Renal pelvis (tissue), 1 donor: ENCODE measurements at regions not wholly inside any gene's neighbourhood (a gene's known extent, or its start where the extent isn't known, plus 50 kb on each side); places are given as distances from the start of the nearest gene placed in this dataset.
"Not testable (repeated sequence)": the region's sequence is repeated elsewhere in the genome, so short reads cannot be mapped to it uniquely, and the experiment has no call there.

Experiments
- DNase-seq: peaks from one replicate; pipeline ENCODE4 v3.0.0-alpha.2; 2013

DNA sequence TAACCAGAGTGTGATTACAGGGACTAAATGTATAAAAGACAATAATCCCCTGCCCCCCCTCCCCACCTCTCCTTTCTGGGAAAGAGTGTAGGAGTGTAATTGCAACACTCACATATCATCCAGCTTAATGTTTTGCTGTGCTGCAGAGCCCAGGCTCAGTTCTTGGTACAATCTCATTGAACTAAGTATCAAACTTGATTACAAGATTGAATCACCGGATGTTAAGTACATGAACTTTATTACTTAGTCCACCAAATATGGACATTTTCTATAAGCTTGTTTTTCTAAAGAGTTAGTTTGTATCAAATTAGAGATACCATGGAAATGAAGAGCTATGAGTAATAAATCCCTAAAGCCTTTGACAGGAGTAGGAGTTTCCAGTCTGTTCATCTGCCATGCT lies 559.1 kb downstream of the ZNF674 start:
- no peak for DNase-seq

GRCh38 chrX:45982958-45983727 lies 562.1 kb downstream of the ZNF674 start:
- DNase-seq, result not testable (repeated sequence)

DNA sequence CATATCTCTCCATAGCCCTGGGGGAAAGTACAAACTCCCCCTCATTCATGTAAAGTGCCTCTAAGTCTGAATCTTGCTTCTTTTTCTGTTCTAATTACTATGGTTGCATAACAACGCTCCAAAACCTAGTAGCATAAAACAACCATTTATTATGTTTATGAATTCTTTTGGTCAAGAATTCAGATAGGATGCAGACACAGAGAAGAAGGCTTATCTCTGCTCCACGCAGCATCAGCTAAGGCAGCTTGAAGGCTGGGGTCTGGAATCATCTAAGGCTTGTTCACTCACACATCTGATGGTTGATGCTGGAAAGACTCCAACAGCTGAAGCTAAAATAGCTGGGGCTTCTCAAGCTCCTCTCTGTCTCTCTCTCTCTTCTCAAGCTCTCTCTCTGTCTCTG lies 564.5 kb downstream of the ZNF674 start:
- DNase-seq, result no peak

- no peak for DNase-seq
Observed at GRCh38 chrX:45975633-45976032, 569.6 kb downstream of the ZNF674 start.

DNA sequence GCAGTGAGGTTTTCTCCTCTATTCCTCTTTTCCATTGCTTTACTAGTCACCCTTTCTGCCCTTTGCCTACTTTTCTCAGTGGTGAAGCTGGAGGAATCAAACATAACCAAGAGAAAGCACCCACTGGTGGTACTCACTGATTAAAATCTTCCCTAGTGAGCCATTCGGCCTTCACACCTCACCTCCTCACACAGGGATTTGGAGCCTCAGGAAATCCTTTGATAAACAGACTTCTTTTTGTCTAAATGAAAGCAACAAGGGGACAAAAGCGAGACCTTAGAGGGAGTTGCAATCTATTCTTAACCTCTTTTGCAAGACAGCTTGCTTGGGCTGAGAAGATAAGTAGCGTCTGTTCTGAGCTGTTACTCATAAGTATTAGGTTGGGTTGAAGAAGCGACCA lies 572.6 kb downstream of the ZNF674 start:
- DNase-seq, result no peak

GRCh38 chrX:45959567-45959966 lies 585.7 kb downstream of the ZNF674 start:
- no peak for DNase-seq

DNA sequence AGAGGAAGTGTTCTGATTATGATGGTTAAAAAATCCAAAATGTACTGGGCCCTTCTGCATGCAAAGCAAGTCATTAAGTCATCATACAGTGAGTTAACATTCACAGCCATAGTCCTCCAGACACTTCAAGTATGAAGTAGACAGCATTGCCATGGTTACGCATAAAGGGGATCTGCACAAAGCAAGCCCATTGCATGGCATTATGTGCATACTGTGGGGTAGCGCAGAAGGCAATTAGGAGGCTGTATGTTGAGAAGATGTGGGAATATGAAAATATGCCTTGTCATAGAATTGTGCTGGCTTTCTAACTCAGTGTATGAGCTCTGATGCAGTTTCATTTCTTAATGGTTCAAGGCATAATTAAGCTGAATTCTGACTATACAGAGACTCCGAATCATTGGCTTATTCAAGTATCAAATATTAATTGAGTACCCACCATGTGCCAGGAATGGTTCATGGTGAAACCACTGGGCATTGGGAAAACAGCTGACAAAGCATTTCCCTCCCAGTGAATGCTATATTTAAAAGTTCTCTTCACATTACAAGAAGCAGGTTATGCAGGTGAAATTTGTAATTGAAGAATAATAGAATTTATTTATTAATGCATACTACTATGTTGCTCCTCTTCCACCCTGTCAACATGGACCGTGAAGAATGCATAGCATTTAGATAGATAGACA lies 588.9 kb downstream of the ZNF674 start:
- no peak for DNase-seq

DNA sequence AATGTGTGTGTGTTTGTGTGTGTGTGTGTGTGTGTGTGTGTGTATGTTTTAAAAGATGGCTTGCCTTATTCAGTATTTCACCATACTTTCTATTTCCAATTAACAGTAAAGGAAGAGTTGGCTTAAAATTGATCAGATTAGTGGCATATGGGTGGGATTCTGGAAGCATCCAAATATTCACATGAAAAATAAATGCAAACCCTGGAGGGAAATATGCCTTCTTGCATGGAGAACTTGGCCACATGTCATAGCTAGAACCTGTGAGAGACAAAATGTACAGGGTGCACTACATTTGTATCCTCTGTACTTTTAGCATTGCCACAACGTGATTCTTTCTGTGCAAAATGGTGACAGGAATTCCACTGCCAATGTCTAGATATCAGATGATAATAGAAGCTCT lies 589.6 kb downstream of the ZNF674 start:
- no peak for DNase-seq

DNA sequence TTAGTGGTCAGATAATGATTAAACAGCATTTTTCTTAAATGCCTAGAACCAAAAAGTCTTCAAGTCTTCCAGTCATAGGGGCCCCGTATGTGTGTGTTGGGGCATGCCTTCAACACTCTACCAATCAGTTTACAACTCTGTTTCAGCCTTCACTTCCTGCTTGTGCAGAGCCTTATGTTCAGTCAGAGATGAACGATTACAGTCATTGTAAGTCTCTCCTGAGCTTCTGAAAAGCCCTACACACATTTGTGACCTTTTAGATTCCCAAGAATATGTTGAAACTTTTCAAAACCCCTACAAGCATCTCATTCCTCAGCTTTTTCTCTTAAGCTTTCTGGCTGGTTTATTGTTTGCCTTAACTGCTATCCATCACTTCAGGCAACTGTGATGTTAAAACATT lies 591.2 kb downstream of the ZNF674 start:
- DNase-seq, result no peak

DNA sequence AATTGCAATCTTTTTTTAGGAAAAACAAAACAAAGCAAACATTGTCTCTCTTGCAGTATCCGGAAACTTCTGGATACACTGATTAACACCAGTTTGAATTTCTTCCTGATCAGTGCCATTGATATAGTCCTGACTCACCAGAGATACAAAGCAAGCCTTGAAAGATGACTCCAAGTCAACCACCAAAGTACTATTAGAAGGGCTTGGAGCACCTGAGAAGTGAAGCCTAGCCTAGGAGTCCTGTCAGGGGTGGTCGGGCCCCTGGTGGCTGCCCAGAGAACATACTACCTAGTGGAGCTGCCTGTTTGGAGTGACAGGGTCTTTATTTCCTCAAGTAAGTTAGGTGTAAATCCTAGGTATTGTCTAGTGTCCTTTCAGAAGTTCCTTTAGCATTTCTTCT lies 593.2 kb downstream of the ZNF674 start:
- DNase-seq, result no peak

DNA sequence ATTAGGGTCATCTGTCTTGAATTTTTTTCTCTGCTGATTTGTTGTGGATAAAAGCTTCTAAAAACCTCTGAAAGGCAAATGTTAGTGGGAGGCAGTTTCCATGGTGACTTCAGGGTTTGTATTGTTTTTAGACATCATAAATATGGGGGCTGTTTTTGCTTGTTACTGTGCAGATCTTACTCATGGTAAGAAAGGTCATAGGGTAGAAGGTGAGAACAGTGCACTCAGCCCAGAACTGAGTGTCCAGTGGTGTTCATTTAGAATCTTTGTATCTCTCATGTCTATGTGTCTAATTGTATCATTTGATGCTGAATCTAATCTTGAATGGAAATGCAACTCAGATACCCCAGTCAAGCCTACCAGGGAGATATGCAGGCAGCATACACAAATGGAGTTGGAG lies 609.8 kb downstream of the ZNF674 start:
- no peak for DNase-seq

- no peak for DNase-seq
Observed at GRCh38 chrX:45912316-45912715, 632.9 kb downstream of the ZNF674 start.

DNA sequence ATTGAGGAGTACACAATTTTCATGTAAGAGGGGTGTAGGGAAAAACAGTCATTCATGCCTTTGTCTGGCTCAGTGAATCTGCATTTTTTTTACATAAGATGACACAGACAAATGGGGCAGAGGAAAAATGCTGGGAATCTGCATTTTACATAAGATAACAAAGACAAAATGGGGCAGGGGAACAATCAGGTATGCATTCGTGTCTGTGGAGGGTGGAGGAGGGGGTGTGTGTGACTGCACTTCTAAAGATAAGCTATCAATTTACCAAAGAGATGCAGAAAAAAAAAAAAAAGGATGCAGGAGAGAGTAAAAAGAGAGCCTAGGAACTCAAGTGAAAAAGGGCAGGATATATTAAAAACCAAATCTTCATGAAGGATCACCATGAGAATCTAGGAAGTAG lies 637.4 kb downstream of the ZNF674 start:
- no peak for DNase-seq

- DNase-seq, result no peak
Observed at GRCh38 chrX:45903781-45904201, 641.4 kb downstream of the ZNF674 start.

DNA sequence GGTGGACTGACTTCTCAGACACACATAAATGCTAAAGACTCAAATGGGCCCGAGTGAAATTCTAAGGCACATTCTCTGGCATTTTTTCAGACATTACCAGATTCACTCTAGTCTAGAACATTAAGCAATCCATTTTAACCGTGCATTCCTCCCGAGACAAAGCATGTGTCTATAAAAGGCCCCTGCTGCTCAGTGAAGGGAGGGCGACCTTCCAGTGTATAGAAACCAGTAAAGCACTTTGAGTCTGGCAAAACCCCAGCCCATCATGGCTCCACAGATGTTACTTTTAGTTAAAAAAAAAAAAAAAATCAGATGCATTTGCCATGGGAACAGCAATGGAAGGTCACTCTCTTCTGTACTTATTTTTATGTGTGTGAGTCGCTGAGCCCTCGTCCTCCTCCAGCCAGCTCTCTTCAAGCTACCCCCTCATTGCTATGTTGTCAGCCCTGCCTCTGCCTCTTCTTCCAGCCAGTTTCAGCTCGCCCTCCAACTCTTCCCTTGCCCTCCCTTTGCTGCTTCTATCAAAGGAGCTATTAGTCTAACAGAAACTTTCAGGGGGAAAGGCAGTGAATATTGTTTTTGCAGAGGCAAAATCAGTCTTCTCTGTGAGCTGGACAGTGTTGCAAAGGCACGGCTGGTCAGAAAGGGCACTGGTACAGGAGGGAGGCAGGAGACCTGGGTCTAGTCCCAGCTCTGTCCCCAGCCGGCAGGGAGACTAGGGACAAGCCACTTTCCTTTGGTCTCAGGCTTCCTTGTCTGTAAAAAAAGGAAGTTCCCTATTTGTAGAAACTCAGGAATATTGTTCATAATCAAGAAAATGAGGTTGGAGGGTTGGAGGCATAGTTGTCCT lies 644.2 kb downstream of the ZNF674 start:
- DNase-seq, result peak; percentile 7

DNA sequence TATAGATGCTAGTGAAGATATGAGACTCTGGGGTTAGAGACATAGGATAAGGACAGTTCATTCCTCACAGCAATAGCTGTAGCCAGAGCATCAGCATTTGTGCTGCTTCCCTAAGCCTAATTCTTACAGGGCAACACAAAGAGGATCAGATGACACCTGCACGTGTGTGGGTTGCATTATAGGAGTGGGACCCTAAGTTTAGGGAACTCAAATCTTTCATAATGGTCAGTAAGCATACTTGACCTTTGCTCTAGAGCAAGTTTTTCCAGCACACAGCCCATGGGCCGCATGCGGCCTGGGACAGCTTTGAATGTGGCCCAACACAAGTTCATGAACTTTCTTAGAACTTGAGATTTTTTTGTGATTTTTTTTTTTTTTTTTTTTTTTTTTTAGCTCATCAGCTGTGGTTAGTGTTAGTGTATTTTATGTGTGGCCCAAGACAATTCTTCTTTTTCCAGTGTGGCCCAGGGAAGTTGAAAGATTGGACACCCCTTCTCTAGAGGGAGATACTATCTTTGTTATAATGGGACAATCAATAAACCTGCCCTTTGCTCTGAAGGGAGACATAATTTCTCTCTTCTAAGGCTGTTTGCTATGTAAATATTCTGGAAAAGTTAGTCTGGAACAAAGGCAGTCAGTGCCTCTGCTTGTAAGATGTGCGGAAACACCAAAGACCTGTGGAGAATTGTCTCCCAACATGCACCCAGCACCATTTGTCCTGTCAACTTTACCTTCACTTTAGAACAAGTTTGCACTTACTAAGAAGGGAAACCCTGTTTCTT lies 650.2 kb downstream of the ZNF674 start:
- DNase-seq, result no peak

- DNase-seq, result no peak
Observed at GRCh38 chrX:45889471-45889870, 655.8 kb downstream of the ZNF674 start.

DNA sequence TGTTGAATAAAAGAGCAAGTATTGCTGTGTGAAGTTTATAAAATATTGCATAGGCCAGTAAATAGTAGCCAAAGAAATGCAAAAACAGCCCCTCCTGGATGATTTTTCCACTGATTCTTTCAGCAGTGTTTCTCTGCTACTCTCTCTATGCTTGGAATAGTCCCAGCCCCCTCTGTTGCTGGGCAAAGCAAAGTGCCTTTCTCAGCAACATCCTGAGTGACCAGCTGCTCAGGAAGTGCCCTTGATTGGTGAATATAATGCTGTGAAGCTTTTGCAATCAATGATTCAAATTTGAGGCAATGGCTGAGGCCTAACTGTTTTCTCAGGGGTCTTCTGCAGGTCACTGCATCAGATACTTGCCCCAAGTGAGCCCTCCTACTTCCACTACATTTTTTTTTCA lies 656.7 kb downstream of the ZNF674 start:
- no peak for DNase-seq

DNA sequence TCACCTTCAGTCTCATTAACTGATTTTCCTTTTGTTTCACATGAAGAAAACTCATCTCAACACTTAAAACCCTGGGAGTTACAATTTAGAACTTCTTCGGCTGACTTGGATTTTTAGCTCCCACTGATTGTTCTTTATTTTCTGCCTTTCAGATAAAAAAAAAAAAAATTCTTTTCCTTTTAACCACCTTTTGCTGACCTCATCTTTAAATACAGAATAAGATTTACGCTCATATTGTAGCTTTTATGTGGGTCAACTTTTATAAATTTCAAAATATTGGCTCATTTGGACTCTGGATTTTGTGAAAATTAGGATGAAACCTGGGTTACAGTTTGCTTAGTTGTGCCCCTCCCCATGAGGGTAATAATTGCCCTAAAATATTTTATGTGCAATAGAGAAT lies 659.3 kb downstream of the ZNF674 start:
- no peak for DNase-seq

GRCh38 chrX:45879512-45879911 lies 665.7 kb downstream of the ZNF674 start:
- DNase-seq, result no peak

DNA sequence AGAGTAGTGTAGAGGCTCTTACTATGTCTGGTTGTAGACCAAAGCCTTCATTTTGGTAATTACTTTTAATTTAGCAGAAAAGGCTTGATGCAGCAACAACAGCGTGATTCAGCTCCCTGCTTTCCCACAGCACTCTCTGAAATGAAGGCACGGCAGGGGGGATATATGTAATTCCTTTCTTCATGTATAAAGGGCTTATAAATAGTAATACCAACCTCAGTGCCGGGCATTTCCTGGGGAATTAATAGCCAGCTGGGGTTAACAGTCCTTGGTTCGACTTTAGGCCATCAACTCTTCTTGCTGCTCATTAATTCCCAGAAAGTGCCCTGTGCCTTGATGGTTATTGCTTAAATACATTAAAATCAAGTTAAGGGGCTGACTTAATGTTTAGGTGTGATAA lies 669.0 kb downstream of the ZNF674 start:
- DNase-seq, result no peak

GRCh38 chrX:45873781-45874180 lies 671.4 kb downstream of the ZNF674 start:
- DNase-seq, result no peak
